ENCODE measurements at regions not wholly inside any gene's neighbourhood (a gene's known extent, or its start where the extent isn't known, plus 50 kb on each side); places are given as distances from the start of the nearest gene placed in this dataset.

DNA sequence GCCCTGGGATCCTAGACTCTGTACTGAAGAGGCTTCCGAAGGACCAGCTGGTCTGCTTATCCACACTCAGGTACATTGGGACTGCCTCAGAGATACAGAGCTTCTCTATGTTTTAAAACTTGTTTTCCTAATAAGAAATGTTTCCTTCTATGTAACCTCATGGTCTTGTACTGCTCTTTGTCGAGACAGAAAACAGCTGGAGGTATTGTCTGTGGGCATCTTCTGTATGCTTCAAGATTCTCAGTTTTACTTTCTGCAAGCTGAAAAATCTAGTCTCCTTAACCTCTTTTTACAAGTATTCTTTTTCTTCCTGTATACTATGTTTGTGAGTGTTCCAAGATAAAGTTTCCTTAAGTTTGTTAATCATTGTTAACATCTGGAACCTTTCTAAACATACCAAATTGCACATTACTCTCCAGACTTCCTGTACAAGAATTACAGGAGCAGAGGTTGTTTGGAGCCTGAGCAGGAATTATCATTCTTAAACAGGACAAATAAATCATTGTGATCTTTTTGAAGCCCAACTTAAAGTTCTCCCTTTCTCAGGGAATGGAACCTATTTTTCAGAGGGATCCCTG, 358.3 kb upstream of the CFAP20DC start:
- DNase-seq = no peak
- Histone ChIP-seq H3K27me3 (ENCODE audit: insufficient read depth, low read depth) (no peaks in the 10 kb centered on the region), H3F3A (ENCODE audit: insufficient read depth, low read depth) (no peaks in the 10 kb centered on the region), H3K9me2 (ENCODE audit: insufficient read depth) (no peaks in the 10 kb centered on the region), H3K4me2 (no peak overlapping the region), H3K9me3 (ENCODE audit: insufficient read depth, low read depth) (no peaks in the 10 kb centered on the region), H2AFZ (no peak overlapping the region), H3K27ac (no peak overlapping the region), H3K4me3 (no peak overlapping the region), H4K20me1 (ENCODE audit: insufficient read depth) (no peaks in the 10 kb centered on the region), H3K36me3 (ENCODE audit: low read depth) (no peaks in the 10 kb centered on the region), H3K4me1 (replicated peaks; ENCODE audit: insufficient read depth) (no peaks in the 10 kb centered on the region), H3K79me2 (ENCODE audit: low read depth) (no peaks in the 10 kb centered on the region)
- intact Hi-C loops (cut with micrococcal nuclease; ENCODE audit: unreplicated experiment) = no loop called here
- ChIA-PET POLR2A (ENCODE audit: unreplicated experiment) (no interaction called here), CTCF (no interaction called here)
- BruUV-seq (replicated peaks) = no TSS peak
- TF ChIP-seq CTCF (conservative IDR thresholded peaks at IDR 0.05) = no peak
- TF ChIP-seq EZH2 (IDR thresholded peaks at IDR 0.05; ENCODE audit: low read depth) = no peak

DNA sequence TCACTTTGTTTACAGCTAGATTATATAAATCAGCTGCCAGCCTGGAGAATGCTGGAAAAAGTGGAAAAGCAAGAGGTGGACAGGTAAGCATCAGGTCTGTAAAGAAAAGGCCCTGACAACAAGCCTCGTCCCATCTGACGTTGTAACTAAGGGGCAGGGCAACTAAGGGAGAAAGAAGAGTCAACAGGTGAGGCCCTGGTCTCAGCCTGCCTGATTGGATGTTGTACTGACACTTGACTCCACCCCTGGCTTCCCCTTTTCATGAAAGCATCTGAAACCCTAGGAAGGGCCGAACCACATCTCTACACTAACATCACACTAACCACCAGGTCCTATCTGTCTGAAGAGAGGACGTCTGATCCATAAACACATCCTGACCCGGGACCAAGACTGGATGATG, 357.6 kb upstream of the CFAP20DC start:
- TF ChIP-seq EZH2 (IDR thresholded peaks at IDR 0.05; ENCODE audit: low read depth) (no peak), CTCF (conservative IDR thresholded peaks at IDR 0.05) (no peak)
- ChIA-PET CTCF (no interaction called here), POLR2A (ENCODE audit: unreplicated experiment) (no interaction called here)
- H2AFZ ChIP-seq = no peak overlapping the region
- H3K9me2 ChIP-seq (ENCODE audit: insufficient read depth) = no peaks in the 10 kb centered on the region
- H3K4me3 ChIP-seq = no peak overlapping the region
- H3K36me3 ChIP-seq (ENCODE audit: low read depth) = no peaks in the 10 kb centered on the region
- H3F3A ChIP-seq (ENCODE audit: insufficient read depth, low read depth) = no peaks in the 10 kb centered on the region
- no peak for DNase-seq
- no peaks in the 10 kb centered on the region for H3K4me1 ChIP-seq (replicated peaks; ENCODE audit: insufficient read depth)
- no peaks in the 10 kb centered on the region for H3K27me3 ChIP-seq (ENCODE audit: insufficient read depth, low read depth)
- intact Hi-C loops (cut with micrococcal nuclease; ENCODE audit: unreplicated experiment) = no loop called here
- no peak overlapping the region for H3K4me2 ChIP-seq
- no peak overlapping the region for H3K27ac ChIP-seq
- no peaks in the 10 kb centered on the region for H4K20me1 ChIP-seq (ENCODE audit: insufficient read depth)
- H3K79me2 ChIP-seq (ENCODE audit: low read depth) = no peaks in the 10 kb centered on the region
- no peaks in the 10 kb centered on the region for H3K9me3 ChIP-seq (ENCODE audit: insufficient read depth, low read depth)
- no TSS peak for BruUV-seq (replicated peaks)

- H3K27me3 ChIP-seq (ENCODE audit: insufficient read depth, low read depth) = no peaks in the 10 kb centered on the region
- H4K20me1 ChIP-seq (ENCODE audit: insufficient read depth) = no peaks in the 10 kb centered on the region
- no peak overlapping the region for H3K4me3 ChIP-seq
- no TSS peak for BruUV-seq (replicated peaks)
- H3F3A ChIP-seq (ENCODE audit: insufficient read depth, low read depth) = no peaks in the 10 kb centered on the region
- no peak for DNase-seq
- intact Hi-C loops (cut with micrococcal nuclease; ENCODE audit: unreplicated experiment) = no loop called here
- H3K27ac ChIP-seq = no peak overlapping the region
- CTCF ChIA-PET = no interaction called here
- TF ChIP-seq CTCF (conservative IDR thresholded peaks at IDR 0.05) (no peak), EZH2 (IDR thresholded peaks at IDR 0.05; ENCODE audit: low read depth) (no peak)
- H3K4me1 ChIP-seq (replicated peaks; ENCODE audit: insufficient read depth) = no peaks in the 10 kb centered on the region
- no peak overlapping the region for H2AFZ ChIP-seq
- POLR2A ChIA-PET (ENCODE audit: unreplicated experiment) = no interaction called here
- no peaks in the 10 kb centered on the region for H3K9me2 ChIP-seq (ENCODE audit: insufficient read depth)
- no peaks in the 10 kb centered on the region for H3K79me2 ChIP-seq (ENCODE audit: low read depth)
- H3K4me2 ChIP-seq = no peak overlapping the region
- no peaks in the 10 kb centered on the region for H3K9me3 ChIP-seq (ENCODE audit: insufficient read depth, low read depth)
- H3K36me3 ChIP-seq (ENCODE audit: low read depth) = no peaks in the 10 kb centered on the region
Observed at GRCh38 chr3:59406943-59407342, 357.1 kb upstream of the CFAP20DC start.

All from PC-9 (cell line).